ENCODE measurements at regions not wholly inside any gene's neighbourhood (a gene's known extent, or its start where the extent isn't known, plus 50 kb on each side); places are given as distances from the start of the nearest gene placed in this dataset.
"Not testable (repeated sequence)": the region's sequence is repeated elsewhere in the genome, so short reads cannot be mapped to it uniquely, and the experiment has no call there.

DNA sequence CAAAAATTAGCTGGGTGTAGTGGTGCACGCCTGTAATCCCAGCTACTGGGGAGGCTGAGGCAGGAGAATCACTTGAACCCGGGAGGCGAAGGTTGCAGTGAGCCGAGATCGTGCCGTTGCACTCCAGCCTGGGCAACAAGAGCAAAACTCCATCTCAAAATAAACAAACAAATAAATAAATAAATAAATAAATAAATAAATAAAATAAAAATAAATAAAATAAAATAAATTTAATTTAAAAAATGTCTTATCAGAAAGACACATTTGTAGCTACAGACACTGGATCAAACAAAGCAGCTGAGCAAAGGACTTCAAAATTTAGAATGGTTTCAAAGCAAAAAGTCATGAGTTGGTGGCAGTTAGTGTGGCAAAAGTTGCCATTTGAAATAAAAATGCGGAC, 158.2 kb upstream of the EPB41L3 start:
- not testable (repeated sequence) for TF ChIP-seq EP300 (IDR thresholded peaks at IDR 0.05; ENCODE audit: low read depth)
- TF ChIP-seq, protein P1, sequence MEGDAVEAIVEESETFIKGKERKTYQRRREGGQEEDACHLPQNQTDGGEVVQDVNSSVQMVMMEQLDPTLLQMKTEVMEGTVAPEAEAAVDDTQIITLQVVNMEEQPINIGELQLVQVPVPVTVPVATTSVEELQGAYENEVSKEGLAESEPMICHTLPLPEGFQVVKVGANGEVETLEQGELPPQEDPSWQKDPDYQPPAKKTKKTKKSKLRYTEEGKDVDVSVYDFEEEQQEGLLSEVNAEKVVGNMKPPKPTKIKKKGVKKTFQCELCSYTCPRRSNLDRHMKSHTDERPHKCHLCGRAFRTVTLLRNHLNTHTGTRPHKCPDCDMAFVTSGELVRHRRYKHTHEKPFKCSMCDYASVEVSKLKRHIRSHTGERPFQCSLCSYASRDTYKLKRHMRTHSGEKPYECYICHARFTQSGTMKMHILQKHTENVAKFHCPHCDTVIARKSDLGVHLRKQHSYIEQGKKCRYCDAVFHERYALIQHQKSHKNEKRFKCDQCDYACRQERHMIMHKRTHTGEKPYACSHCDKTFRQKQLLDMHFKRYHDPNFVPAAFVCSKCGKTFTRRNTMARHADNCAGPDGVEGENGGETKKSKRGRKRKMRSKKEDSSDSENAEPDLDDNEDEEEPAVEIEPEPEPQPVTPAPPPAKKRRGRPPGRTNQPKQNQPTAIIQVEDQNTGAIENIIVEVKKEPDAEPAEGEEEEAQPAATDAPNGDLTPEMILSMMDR (IDR thresholded peaks at IDR 0.05): not testable (repeated sequence)

Data from transverse colon (tissue), 3 donors.